ENCODE measurements at regions not wholly inside any gene's neighbourhood (a gene's known extent, or its start where the extent isn't known, plus 50 kb on each side); places are given as distances from the start of the nearest gene placed in this dataset.

GRCh38 chr3:174640932-174641331 lies 218.2 kb upstream of the NAALADL2 start:
- TF ChIP-seq, protein P1, sequence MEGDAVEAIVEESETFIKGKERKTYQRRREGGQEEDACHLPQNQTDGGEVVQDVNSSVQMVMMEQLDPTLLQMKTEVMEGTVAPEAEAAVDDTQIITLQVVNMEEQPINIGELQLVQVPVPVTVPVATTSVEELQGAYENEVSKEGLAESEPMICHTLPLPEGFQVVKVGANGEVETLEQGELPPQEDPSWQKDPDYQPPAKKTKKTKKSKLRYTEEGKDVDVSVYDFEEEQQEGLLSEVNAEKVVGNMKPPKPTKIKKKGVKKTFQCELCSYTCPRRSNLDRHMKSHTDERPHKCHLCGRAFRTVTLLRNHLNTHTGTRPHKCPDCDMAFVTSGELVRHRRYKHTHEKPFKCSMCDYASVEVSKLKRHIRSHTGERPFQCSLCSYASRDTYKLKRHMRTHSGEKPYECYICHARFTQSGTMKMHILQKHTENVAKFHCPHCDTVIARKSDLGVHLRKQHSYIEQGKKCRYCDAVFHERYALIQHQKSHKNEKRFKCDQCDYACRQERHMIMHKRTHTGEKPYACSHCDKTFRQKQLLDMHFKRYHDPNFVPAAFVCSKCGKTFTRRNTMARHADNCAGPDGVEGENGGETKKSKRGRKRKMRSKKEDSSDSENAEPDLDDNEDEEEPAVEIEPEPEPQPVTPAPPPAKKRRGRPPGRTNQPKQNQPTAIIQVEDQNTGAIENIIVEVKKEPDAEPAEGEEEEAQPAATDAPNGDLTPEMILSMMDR (IDR thresholded peaks at IDR 0.05) = no peak
- no peak for TF ChIP-seq POLR2A (IDR thresholded peaks at IDR 0.05)
